Osteocyte (in vitro differentiated cells): ENCODE measurements at regions not wholly inside any gene's neighbourhood (a gene's known extent, or its start where the extent isn't known, plus 50 kb on each side); places are given as distances from the start of the nearest gene placed in this dataset.

ENCODE experiments used
- DNase-seq: peaks from one replicate; pipeline ENCODE4 v3.0.0; 2021; ENCODE audit warnings: mixed read lengths; ENCODE audit not compliant: unreplicated experiment; ENCODE audit errors: extremely low spot score
- H3K27ac Mint-ChIP-seq: one replicate; pipeline ENCODE4 v1.8.0; 2021; ENCODE audit warnings: mild to moderate bottlenecking, mixed read lengths; ENCODE audit not compliant: unreplicated experiment
- H3K27me3 Mint-ChIP-seq: one replicate; pipeline ENCODE4 v1.8.0; 2021; ENCODE audit warnings: mixed read lengths; ENCODE audit not compliant: unreplicated experiment
- H3K36me3 Mint-ChIP-seq: one replicate; pipeline ENCODE4 v1.8.0; 2021; ENCODE audit warnings: mixed read lengths; ENCODE audit not compliant: unreplicated experiment
- H3K4me1 Mint-ChIP-seq: one replicate; pipeline ENCODE4 v1.8.0; 2021; ENCODE audit warnings: mixed read lengths; ENCODE audit not compliant: unreplicated experiment
- H3K4me3 Mint-ChIP-seq: one replicate; pipeline ENCODE4 v1.8.0; 2021; ENCODE audit warnings: mild to moderate bottlenecking, moderate library complexity, mixed read lengths; ENCODE audit not compliant: unreplicated experiment
- H3K9me3 Mint-ChIP-seq: one replicate; pipeline ENCODE4 v1.8.0; 2021; ENCODE audit warnings: mixed read lengths; ENCODE audit not compliant: unreplicated experiment
- CTCF ChIP-seq: fragments of 200-600 bp; sonication (generic); IDR thresholded peaks from 2 replicates; pipeline ENCODE4 v1.5.0; 2021; ENCODE audit warnings: antibody characterized with exemption, mild to moderate bottlenecking, moderate library complexity

DNA sequence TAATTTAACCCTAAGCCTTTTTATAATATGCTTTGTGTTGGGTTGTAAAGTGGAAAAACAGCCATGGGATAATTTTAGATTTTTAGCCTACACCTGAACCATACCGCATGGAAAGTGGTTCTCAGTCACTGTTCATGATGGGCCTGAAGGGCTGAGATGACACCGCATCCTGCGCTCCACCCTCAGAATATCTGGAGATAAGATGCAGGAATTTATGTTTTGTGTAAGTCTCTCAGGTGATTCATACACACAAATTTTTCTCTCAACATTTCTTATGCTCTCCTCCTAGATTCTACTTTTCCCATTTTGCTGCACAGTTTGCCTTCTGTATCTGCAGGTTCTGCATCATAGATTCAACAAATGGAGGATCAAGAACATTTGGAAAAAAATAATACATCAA lies 191.3 kb upstream of the PHACTR1 start:
- no peaks in the 10 kb centered on the region for H3K4me1 Mint-ChIP-seq

GRCh38 chr6:12527339-12527738 lies 189.2 kb upstream of the PHACTR1 start:
- Mint-ChIP-seq H3K27me3 (no peaks in the 10 kb centered on the region), H3K9me3 (peaks cover 14% of the 10 kb centered on the region), H3K36me3 (no peaks in the 10 kb centered on the region), H3K4me1 (no peaks in the 10 kb centered on the region), H3K4me3 (no peak overlapping the region), H3K27ac (no peak overlapping the region)
- no peak for TF ChIP-seq CTCF
- DNase-seq: no peak

More for the DNA sequence above, 191.3 kb upstream of the PHACTR1 start:
- Mint-ChIP-seq H3K9me3 (peaks cover 14% of the 10 kb centered on the region), H3K36me3 (no peaks in the 10 kb centered on the region), H3K4me3 (no peak overlapping the region), H3K27ac (no peak overlapping the region), H3K27me3 (no peaks in the 10 kb centered on the region)
- DNase-seq: no peak
- no peak for TF ChIP-seq CTCF

- H3K9me3 Mint-ChIP-seq: peaks cover 14% of the 10 kb centered on the region
- no peaks in the 10 kb centered on the region for H3K36me3 Mint-ChIP-seq
- TF ChIP-seq CTCF: no peak
- no peaks in the 10 kb centered on the region for H3K27me3 Mint-ChIP-seq
- no peak overlapping the region for H3K27ac Mint-ChIP-seq
- no peak overlapping the region for H3K4me3 Mint-ChIP-seq
- no peaks in the 10 kb centered on the region for H3K4me1 Mint-ChIP-seq
- no peak for DNase-seq
Measured at GRCh38 chr6:12528136-12528535, 188.4 kb upstream of the PHACTR1 start.

DNA sequence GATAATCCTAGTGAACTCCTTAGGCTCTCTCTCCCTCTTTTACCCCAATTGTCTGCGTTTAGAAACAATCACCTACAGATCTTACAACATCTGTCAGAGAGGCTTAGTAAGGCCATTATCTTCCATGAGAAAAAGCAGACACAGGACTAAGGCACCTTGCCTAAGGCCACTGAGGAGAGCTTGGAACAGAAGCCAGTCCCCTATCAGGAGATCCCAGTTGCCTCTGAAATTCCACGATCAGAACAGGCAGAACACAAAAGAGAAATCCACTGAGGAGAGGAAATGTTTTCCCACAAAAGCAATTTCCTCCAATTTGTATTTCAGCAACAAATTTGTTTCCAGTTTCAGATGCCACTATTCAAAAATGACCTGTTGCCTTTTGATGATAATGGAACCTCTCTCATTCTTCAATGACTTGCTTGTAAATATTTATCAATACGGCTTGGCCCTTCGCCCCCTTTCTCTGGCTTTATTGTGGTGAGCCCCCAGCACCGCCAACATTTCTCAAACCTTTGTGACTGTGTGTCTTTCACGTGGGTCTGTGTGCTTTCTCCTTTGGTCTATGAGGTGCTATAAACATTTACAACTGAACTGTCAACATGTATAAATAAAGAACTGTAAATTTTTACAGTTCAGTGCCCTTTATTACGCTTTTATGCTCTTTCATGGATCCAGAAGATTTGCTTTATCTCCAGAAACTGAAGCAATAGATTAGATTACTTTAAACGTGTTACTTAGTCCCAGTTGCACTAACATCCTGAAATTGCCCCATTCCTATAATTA lies 187.8 kb upstream of the PHACTR1 start:
- Mint-ChIP-seq H3K9me3 (peaks cover 9% of the 10 kb centered on the region), H3K4me1 (no peaks in the 10 kb centered on the region), H3K36me3 (no peaks in the 10 kb centered on the region), H3K27ac (no peak overlapping the region), H3K27me3 (no peaks in the 10 kb centered on the region), H3K4me3 (no peak overlapping the region)
- no peak for DNase-seq
- TF ChIP-seq CTCF: no peak

- Mint-ChIP-seq H3K4me3 (no peak overlapping the region), H3K9me3 (peaks cover 2% of the 10 kb centered on the region), H3K27me3 (no peaks in the 10 kb centered on the region), H3K4me1 (peaks cover 5% of the 10 kb centered on the region), H3K36me3 (no peaks in the 10 kb centered on the region), H3K27ac (no peak overlapping the region)
- no peak for DNase-seq
- TF ChIP-seq CTCF: no peak
Measured at GRCh38 chr6:12529364-12530019, 187.1 kb upstream of the PHACTR1 start.
